RWPE2 (cell line): ENCODE measurements at regions not wholly inside any gene's neighbourhood (a gene's known extent, or its start where the extent isn't known, plus 50 kb on each side); places are given as distances from the start of the nearest gene placed in this dataset.

Source experiments
- ATAC-seq: fragments of 200-7000 bp; cut with Tn5 transposase; 3 replicates; pipeline ENCODE4 v1.9.1; 2021; ENCODE audit warnings: low read depth
- DNase-seq: peaks from one replicate; pipeline ENCODE4 v3.0.0-alpha.2; 2020; ENCODE audit warnings: low spot score
- H3K27ac ChIP-seq: fragments of 450-650 bp; 2 replicates; pipeline ENCODE4 v1.5.1; 2017; ENCODE audit warnings: mild to moderate bottlenecking; ENCODE audit not compliant: poor library complexity, severe bottlenecking
- H3K27me3 ChIP-seq: fragments of 250-450 bp; sonication (Bioruptor Pico); 2 replicates; pipeline ENCODE4 v1.5.1; 2021; ENCODE audit warnings: mild to moderate bottlenecking, moderate library complexity; ENCODE audit not compliant: insufficient read depth, poor library complexity, severe bottlenecking
- H3K36me3 ChIP-seq: fragments of 250-450 bp; sonication (Bioruptor Pico); 2 replicates; pipeline ENCODE4 v1.5.1; 2020; ENCODE audit warnings: low read depth, mild to moderate bottlenecking, moderate library complexity
- H3K4me1 ChIP-seq: fragments of 250-450 bp; sonication (Bioruptor Pico); 2 replicates; pipeline ENCODE4 v1.5.1; 2021; ENCODE audit warnings: mild to moderate bottlenecking, moderate library complexity; ENCODE audit not compliant: insufficient read depth, poor library complexity, severe bottlenecking
- H3K4me3 ChIP-seq: fragments of 250-450 bp; sonication (Bioruptor Pico); 2 replicates; pipeline ENCODE4 v1.5.1; 2021; ENCODE audit warnings: mild to moderate bottlenecking, moderate library complexity; ENCODE audit not compliant: severe bottlenecking
- H3K9me3 ChIP-seq: fragments of 250-450 bp; sonication (Bioruptor Pico); 2 replicates; pipeline ENCODE4 v1.5.1; 2021; ENCODE audit warnings: mild to moderate bottlenecking, moderate library complexity; ENCODE audit not compliant: severe bottlenecking
- CTCF ChIP-seq: fragments of 450-650 bp; IDR thresholded peaks from one replicate; pipeline ENCODE4 v1.5.1; 2017; ENCODE audit warnings: mild to moderate bottlenecking, moderate library complexity; ENCODE audit not compliant: poor library complexity, severe bottlenecking

DNA sequence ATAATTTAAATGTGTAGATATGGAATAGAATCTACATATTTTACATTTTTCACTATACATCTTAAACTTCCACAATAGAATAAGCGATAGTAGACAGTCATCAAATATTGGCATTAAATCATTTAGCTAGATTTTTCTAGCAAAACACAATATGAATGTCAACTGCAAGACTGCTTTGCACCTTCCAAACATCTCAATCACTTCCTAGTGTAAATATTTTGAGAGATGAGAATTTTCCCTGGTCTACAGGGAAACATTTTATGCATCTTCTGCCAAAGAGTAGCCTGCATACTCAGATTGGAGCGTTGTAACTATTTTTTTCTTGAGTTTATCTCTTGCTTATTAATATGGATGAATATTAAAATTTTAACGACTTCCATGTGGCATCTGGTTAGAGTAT, 897.4 kb downstream of the CENPC start:
- no peak overlapping the region for H3K27ac ChIP-seq
- no peak for DNase-seq
- no peaks in the 10 kb centered on the region for H3K4me1 ChIP-seq
- no peak for TF ChIP-seq CTCF
- ATAC-seq, result no peak
- no peaks in the 10 kb centered on the region for H3K27me3 ChIP-seq
- H3K4me3 ChIP-seq, result no peak overlapping the region
- no peaks in the 10 kb centered on the region for H3K9me3 ChIP-seq
- no peaks in the 10 kb centered on the region for H3K36me3 ChIP-seq

GRCh38 chr4:66647476-66647875, 897.8 kb downstream of the CENPC start:
- TF ChIP-seq CTCF, result no peak
- no peak for ATAC-seq
- H3K36me3 ChIP-seq, result no peaks in the 10 kb centered on the region
- H3K27me3 ChIP-seq, result no peaks in the 10 kb centered on the region
- no peaks in the 10 kb centered on the region for H3K9me3 ChIP-seq
- no peak overlapping the region for H3K27ac ChIP-seq
- DNase-seq, result no peak
- no peak overlapping the region for H3K4me3 ChIP-seq
- no peaks in the 10 kb centered on the region for H3K4me1 ChIP-seq

GRCh38 chr4:66640233-66640990, 904.9 kb downstream of the CENPC start:
- Histone ChIP-seq H3K9me3 (no peaks in the 10 kb centered on the region), H3K27me3 (no peaks in the 10 kb centered on the region), H3K4me3 (no peak overlapping the region), H3K36me3 (no peaks in the 10 kb centered on the region), H3K4me1 (no peaks in the 10 kb centered on the region), H3K27ac (no peak overlapping the region)
- ATAC-seq (no peak), DNase-seq (no peak)
- TF ChIP-seq CTCF, result no peak

DNA sequence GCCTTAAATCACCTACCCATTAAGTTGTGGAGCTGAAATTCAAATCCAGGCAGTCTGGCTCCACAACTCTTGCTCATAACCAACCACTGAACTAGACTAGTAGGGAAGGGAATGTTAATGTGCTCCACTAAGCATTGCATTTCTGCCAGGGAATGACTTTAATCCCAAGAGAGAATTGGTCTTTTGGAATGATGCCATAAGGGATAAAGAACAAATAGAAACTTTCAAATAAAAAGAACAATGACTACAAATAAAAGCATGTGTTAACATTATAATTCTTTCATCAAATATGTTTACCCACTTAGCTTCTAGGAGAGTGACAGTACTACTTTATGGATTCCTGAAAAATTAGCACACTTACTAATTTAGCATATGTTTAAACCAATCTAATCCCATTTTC, 905.9 kb downstream of the CENPC start:
- Histone ChIP-seq H3K36me3 (no peaks in the 10 kb centered on the region), H3K27me3 (no peaks in the 10 kb centered on the region), H3K4me3 (no peak overlapping the region), H3K9me3 (no peaks in the 10 kb centered on the region), H3K4me1 (no peaks in the 10 kb centered on the region), H3K27ac (no peak overlapping the region)
- DNase-seq, result no peak
- ATAC-seq, result no peak
- no peak for TF ChIP-seq CTCF

DNA sequence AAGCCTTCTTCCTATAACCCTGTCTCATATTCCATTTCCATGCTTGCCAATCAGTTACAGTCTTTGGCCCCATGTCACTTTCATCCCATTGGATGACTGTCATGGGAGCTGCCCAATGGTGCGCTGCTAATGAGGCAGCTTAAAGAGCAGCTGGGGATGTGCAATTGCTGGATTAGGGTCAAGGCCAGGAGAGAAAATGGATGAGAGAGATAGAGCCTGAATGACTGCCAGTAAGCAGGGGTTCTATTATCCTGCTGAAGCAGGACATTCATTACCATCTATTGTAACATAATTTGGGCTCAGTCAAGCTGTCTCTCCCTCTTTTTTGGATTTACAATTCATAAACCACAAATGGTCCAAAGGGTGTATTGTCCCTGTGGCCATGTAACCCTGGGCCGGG, 909.0 kb downstream of the CENPC start:
- no peak for TF ChIP-seq CTCF
- no peak overlapping the region for H3K4me3 ChIP-seq
- no peaks in the 10 kb centered on the region for H3K27me3 ChIP-seq
- no peaks in the 10 kb centered on the region for H3K9me3 ChIP-seq
- H3K4me1 ChIP-seq, result no peaks in the 10 kb centered on the region
- DNase-seq (no peak), ATAC-seq (no peak)
- no peaks in the 10 kb centered on the region for H3K36me3 ChIP-seq
- H3K27ac ChIP-seq, result no peak overlapping the region
